GM12878 (cell line): ENCODE measurements at regions not wholly inside any gene's neighbourhood (a gene's known extent, or its start where the extent isn't known, plus 50 kb on each side); places are given as distances from the start of the nearest gene placed in this dataset.

Experiments used
- ATAC-seq: fragments of 200-7000 bp; cut with Tn5 transposase; 3 replicates; pipeline ENCODE4 v1.9.1; 2020; ENCODE audit warnings: mild to moderate bottlenecking, moderate library complexity
- BruUV-seq: library from RNA; stranded (reverse); fragments of 400-500 nt; replicated peaks from 2 replicates; lab custom pipeline; 2021; lab: Mats Ljungman, UMichigan
- CTCF ChIA-PET: fragments of 300-600 bp; sonication (Branson Sonifier 250); formaldehyde crosslinking; extraction: SDS; loops from one replicate; lab custom pipeline; 2021; ENCODE audit warnings: inconsistent platforms; lab: Yijun Ruan, JAX
- POLR2A ChIA-PET: fragments of 350-600 bp; formaldehyde crosslinking; extraction: SDS; loops from one replicate; lab custom pipeline; 2021; ENCODE audit warnings: inconsistent platforms; lab: Charles Lee
- RAD21 ChIA-PET: fragments of 300-600 bp; sonication (Branson Sonifier 250); formaldehyde crosslinking; loops from one replicate; lab custom pipeline; 2023; ENCODE audit warnings: antibody characterized with exemption; ENCODE audit not compliant: unreplicated experiment; lab: Charles Lee
- SMC1A ChIA-PET: fragments of 300-600 bp; sonication (Branson Sonifier 250); formaldehyde crosslinking; loops from one replicate; lab custom pipeline; 2023; ENCODE audit not compliant: unreplicated experiment, uncharacterized antibody; lab: Charles Lee
- DNase-seq: peaks from one replicate; pipeline ENCODE4 v3.0.0-alpha.2; 2011; ENCODE audit warnings: low read depth, low spot score
- FAIRE-seq: peaks from 3 replicates; lab custom pipeline; 2011; peaks lifted over from hg19 to GRCh38; lab: Jason Lieb, UNC
- H2AFZ ChIP-seq: 2 replicates; pipeline ENCODE4 v1.6.0; 2011; ENCODE audit warnings: low read depth, low read length, control low read depth; ENCODE audit not compliant: control insufficient read depth
- H3K27ac ChIP-seq: 2 replicates; pipeline ENCODE4 v1.5.1; 2011; ENCODE audit warnings: control low read depth; ENCODE audit not compliant: control insufficient read depth, insufficient read depth
- H3K27me3 ChIP-seq, 2 experiments: replicated peaks in 1 of 2; 2 replicates each; pipeline versions ENCODE4 v1.6.0 to v1.6.1; 2011; ENCODE audit warnings: low read length in 1 of 2; ENCODE audit not compliant: control insufficient read depth in 2 of 2, insufficient read depth in 2 of 2
- H3K36me3 ChIP-seq, 2 experiments: 2 replicates each; pipeline ENCODE4 v1.5.1; 2011; ENCODE audit warnings: low read length in 1 of 2; ENCODE audit not compliant: control insufficient read depth in 2 of 2, insufficient read depth in 2 of 2
- H3K4me1 ChIP-seq: 2 replicates; pipeline ENCODE4 v1.6.1; 2011; ENCODE audit warnings: mild to moderate bottlenecking, low read length, moderate library complexity, mixed read lengths; ENCODE audit not compliant: control insufficient read depth, insufficient read depth
- H3K4me2 ChIP-seq: 2 replicates; pipeline ENCODE4 v1.6.0; 2011; ENCODE audit warnings: control low read depth; ENCODE audit not compliant: control insufficient read depth, insufficient read depth
- H3K4me3 ChIP-seq: fragments of 200-600 bp; sonication (generic); 2 replicates; pipeline ENCODE4 v1.5.1; 2016
- H3K79me2 ChIP-seq: 2 replicates; pipeline ENCODE4 v1.6.0; 2011; ENCODE audit warnings: low read length; ENCODE audit not compliant: control insufficient read depth, insufficient read depth
- H3K9ac ChIP-seq: 2 replicates; pipeline ENCODE4 v1.8.0; 2011; ENCODE audit warnings: low read length, control low read depth, mixed read lengths; ENCODE audit not compliant: control insufficient read depth, insufficient read depth
- H3K9me3 ChIP-seq: replicated peaks from 3 replicates; pipeline ENCODE4 v1.5.1; 2011; ENCODE audit warnings: mild to moderate bottlenecking, low read length; ENCODE audit not compliant: control insufficient read depth, insufficient read depth
- H4K20me1 ChIP-seq: 2 replicates; pipeline ENCODE4 v1.6.0; 2011; ENCODE audit not compliant: control insufficient read depth, insufficient read depth
- ATF7 ChIP-seq: fragments of 450-650 bp; IDR thresholded peaks from 2 replicates; pipeline ENCODE4 v1.6.1; 2016; ENCODE audit warnings: low read depth, mild to moderate bottlenecking
- DPF2 ChIP-seq: fragments of 450-650 bp; IDR thresholded peaks from 2 replicates; pipeline ENCODE4 v1.6.1; 2017; ENCODE audit warnings: mild to moderate bottlenecking
- KDM1A ChIP-seq: fragments of 200-600 bp; sonication (generic); IDR thresholded peaks from 2 replicates; pipeline ENCODE4 v1.6.1; 2016; ENCODE audit warnings: borderline replicate concordance
- MTA3 ChIP-seq: IDR thresholded peaks from 2 replicates; pipeline ENCODE4 v1.6.1; 2012; ENCODE audit warnings: low read length, inconsistent platforms, borderline replicate concordance
- MYC ChIP-seq: IDR thresholded peaks from 2 replicates; pipeline ENCODE4 v1.6.1; 2011; ENCODE audit warnings: mild to moderate bottlenecking, low read length, moderate library complexity, inconsistent platforms; ENCODE audit not compliant: insufficient read depth, insufficient replicate concordance, insufficient read length, severe bottlenecking
- NFXL1 ChIP-seq: fragments of 450-650 bp; IDR thresholded peaks from 2 replicates; pipeline ENCODE4 v1.6.1; 2017; ENCODE audit warnings: antibody characterized with exemption, mild to moderate bottlenecking, borderline replicate concordance
- NR2C1 ChIP-seq: fragments of 450-650 bp; IDR thresholded peaks from 2 replicates; pipeline ENCODE4 v1.6.1; 2017; ENCODE audit warnings: antibody characterized with exemption, mild to moderate bottlenecking, moderate library complexity
- NR2F1 ChIP-seq: fragments of 450-650 bp; conservative IDR thresholded peaks from 2 replicates; pipeline ENCODE4 v1.6.1; 2017; ENCODE audit warnings: mild to moderate bottlenecking
- STAT3 ChIP-seq: IDR thresholded peaks from 2 replicates; pipeline ENCODE4 v1.6.1; 2011; ENCODE audit warnings: low read depth, low read length, improper control_type of control experiment
- YY1 ChIP-seq: IDR thresholded peaks from 2 replicates; pipeline ENCODE4 v1.6.1; 2011; ENCODE audit warnings: low read depth, mild to moderate bottlenecking, low read length
- WGBS: methylation state at CpG from one replicate; pipeline ENCODE4 v1.1.6; 2016; ENCODE audit warnings: low lambda C conversion rate; ENCODE audit not compliant: insufficient replicate concordance, insufficient coverage; ENCODE audit errors: missing lambda C conversion rate; 5-methylcytosine and 5-hydroxymethylcytosine counted together
- in situ Hi-C: fragments of 300-500 bp; cut with MboI; formaldehyde crosslinking; loops from 9 replicates; pipeline ENCODE4 v1.14.3; 2018; ENCODE audit warnings: mixed read lengths
- intact Hi-C: fragments of 100-400 bp; cut with micrococcal nuclease; formaldehyde crosslinking; loops from one replicate; pipeline ENCODE4 v1.14.2; 2022; ENCODE audit not compliant: unreplicated experiment
- TF ChIP-seq, protein P1 (sequence below): IDR thresholded peaks from 2 replicates; pipeline ENCODE4 v1.6.1; 2012; ENCODE audit warnings: low read length, inconsistent platforms
- TF ChIP-seq, protein P2 (sequence below): fragments of 450-650 bp; formaldehyde crosslinking; IDR thresholded peaks from 2 replicates; pipeline ENCODE4 v1.4.0; 2022; ENCODE audit warnings: mild to moderate bottlenecking, moderate library complexity

DNA sequence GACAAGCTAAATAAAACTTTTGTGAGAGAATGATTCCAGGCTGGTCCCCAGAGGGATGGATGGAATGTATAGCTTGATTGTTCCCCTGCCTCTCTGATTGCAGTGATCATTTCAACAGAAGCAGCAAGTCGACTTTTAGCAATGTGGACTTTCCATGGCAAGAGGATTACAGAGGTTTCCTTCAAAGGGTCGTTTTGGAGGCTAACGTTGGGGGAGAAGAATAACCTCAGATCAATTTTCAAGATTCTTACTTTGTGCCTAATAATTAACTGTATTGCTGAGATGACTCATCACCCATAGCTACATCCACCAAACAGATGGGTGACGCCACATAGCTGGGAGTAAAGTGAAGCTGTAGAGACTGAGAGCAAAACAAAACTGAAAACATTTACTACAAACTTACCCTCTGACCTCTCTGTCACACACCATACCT is 79.9 kb downstream of the GTPBP8 start:
- ChIA-PET SMC1A (interaction anchor here (1.1 to 1.3 kb wide), 4 partner anchors 12 to 218 kb away, joined by 3 to 5 read pairs (median 4); no protein-coding TSS in a partner anchor), CTCF (interaction anchor here (1.2 to 2.1 kb wide), 3 partner anchors 8 to 218 kb away, joined by 3 to 6 read pairs (median 5); no protein-coding TSS in a partner anchor), POLR2A (no interaction called here), RAD21 (interaction anchor here (0.9 kb wide), 1 partner anchor 67 kb away, joined by 3 read pairs; no protein-coding TSS in a partner anchor)
- H3K4me1 ChIP-seq: no peaks in the 10 kb centered on the region
- no peaks in the 10 kb centered on the region for H3K79me2 ChIP-seq
- H2AFZ ChIP-seq: no peak overlapping the region
- no peaks in the 10 kb centered on the region for H3K36me3 ChIP-seq
- no TSS peak for BruUV-seq
- 3% methylated on average over 4 of the region's 4 CpGs for WGBS
- no peaks in the 10 kb centered on the region for H3K27me3 ChIP-seq
- no peak overlapping the region for H3K27ac ChIP-seq
- ATAC-seq (peak; percentile 89), FAIRE-seq (peak; percentile 41), DNase-seq (no peak)
- in situ Hi-C loops (no loop called here), intact Hi-C loops (no loop called here)
- no peaks in the 10 kb centered on the region for H4K20me1 ChIP-seq
- no peaks in the 10 kb centered on the region; the same call in 2 of the 3 replicates for H3K9me3 ChIP-seq
- no peak overlapping the region; the same call in 1 of the 2 replicates for H3K4me2 ChIP-seq
- H3K9ac ChIP-seq: no peak overlapping the region
- no peak overlapping the region for H3K4me3 ChIP-seq
- TF ChIP-seq ATF7 (0 out of 2 replicates have a peak, but pooled peaks have one; percentile 14), NR2C1 (peak; percentile 63), NR2F1 (peak; percentile 49; the same call in 1 of the 2 replicates), MTA3 (no peak), DPF2 (no peak)
- TF ChIP-seq, protein P1, sequence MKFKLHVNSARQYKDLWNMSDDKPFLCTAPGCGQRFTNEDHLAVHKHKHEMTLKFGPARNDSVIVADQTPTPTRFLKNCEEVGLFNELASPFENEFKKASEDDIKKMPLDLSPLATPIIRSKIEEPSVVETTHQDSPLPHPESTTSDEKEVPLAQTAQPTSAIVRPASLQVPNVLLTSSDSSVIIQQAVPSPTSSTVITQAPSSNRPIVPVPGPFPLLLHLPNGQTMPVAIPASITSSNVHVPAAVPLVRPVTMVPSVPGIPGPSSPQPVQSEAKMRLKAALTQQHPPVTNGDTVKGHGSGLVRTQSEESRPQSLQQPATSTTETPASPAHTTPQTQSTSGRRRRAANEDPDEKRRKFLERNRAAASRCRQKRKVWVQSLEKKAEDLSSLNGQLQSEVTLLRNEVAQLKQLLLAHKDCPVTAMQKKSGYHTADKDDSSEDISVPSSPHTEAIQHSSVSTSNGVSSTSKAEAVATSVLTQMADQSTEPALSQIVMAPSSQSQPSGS: 0 out of 2 replicates have a peak, but pooled peaks have one; percentile 27

DNA sequence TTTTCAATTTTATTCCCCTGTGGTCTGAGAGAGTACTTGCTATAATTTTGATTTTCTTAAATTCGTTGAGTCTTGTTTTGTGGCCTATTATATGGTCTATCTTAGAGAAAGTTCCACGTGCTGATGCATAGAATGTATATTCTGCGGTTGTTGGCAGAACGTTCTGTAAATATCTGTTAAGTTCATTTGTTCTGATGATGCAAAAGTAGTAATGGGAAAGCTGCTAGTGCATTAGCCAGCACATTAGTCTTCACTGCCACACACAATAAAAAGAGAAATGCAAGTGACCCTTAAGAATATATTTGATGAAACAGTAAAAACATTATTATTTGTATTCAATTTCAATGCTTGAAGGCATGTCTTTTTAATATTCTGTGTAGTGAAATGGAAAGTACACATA is 84.8 kb downstream of the GTPBP8 start:
- DNase-seq (no peak), ATAC-seq (no peak), FAIRE-seq (no peak)
- H3K9me3 ChIP-seq: no peaks in the 10 kb centered on the region
- TF ChIP-seq NFXL1: no peak
- TF ChIP-seq KDM1A: no peak
- no peak for TF ChIP-seq STAT3
- TF ChIP-seq MYC: no peak
- no peak for TF ChIP-seq YY1
- TF ChIP-seq, protein P2, sequence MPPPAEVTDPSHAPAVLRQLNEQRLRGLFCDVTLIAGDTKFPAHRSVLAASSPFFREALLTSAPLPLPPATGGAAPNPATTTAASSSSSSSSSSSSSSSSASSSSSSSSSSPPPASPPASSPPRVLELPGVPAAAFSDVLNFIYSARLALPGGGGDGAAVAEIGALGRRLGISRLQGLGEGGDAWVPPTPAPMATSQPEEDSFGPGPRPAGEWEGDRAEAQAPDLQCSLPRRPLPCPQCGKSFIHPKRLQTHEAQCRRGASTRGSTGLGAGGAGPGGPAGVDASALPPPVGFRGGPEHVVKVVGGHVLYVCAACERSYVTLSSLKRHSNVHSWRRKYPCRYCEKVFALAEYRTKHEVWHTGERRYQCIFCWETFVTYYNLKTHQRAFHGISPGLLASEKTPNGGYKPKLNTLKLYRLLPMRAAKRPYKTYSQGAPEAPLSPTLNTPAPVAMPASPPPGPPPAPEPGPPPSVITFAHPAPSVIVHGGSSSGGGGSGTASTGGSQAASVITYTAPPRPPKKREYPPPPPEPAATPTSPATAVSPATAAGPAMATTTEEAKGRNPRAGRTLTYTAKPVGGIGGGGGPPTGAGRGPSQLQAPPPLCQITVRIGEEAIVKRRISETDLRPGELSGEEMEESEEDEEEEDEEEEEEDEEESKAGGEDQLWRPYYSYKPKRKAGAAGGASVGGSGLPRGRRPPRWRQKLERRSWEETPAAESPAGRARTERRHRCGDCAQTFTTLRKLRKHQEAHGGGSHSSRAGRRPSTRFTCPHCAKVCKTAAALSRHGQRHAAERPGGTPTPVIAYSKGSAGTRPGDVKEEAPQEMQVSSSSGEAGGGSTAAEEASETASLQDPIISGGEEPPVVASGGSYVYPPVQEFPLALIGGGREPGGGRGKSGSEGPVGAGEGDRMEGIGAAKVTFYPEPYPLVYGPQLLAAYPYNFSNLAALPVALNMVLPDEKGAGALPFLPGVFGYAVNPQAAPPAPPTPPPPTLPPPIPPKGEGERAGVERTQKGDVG (CRISPR knock-in tag): no peak
- in situ Hi-C loops: no loop called here
- 84% methylated on average over 4 of the region's 4 CpGs for WGBS
- no peaks in the 10 kb centered on the region for H3K36me3 ChIP-seq
- no TSS peak for BruUV-seq
- no peak overlapping the region for H2AFZ ChIP-seq
- H4K20me1 ChIP-seq: no peaks in the 10 kb centered on the region
- ChIA-PET POLR2A (no interaction called here), RAD21 (no interaction called here), SMC1A (no interaction called here), CTCF (no interaction called here)
- no peaks in the 10 kb centered on the region for H3K27me3 ChIP-seq
- H3K4me3 ChIP-seq: no peak overlapping the region
- no peak overlapping the region for H3K27ac ChIP-seq
- H3K9ac ChIP-seq: no peak overlapping the region
- H3K4me2 ChIP-seq: no peak overlapping the region
- peaks cover 5% of the 10 kb centered on the region for H3K4me1 ChIP-seq
- H3K79me2 ChIP-seq: no peaks in the 10 kb centered on the region
- intact Hi-C loops: no loop called here
